Right atrium auricular region (tissue), 2 donors: ENCODE measurements at regions not wholly inside any gene's neighbourhood (a gene's known extent, or its start where the extent isn't known, plus 50 kb on each side); places are given as distances from the start of the nearest gene placed in this dataset.

Experiments used
- DNase-seq: peaks from one replicate; pipeline ENCODE4 v3.0.0-alpha.2; 2019; ENCODE audit warnings: low spot score
- H3K27ac ChIP-seq, 2 donors: fragments of 200-600 bp; sonication (generic); 1 replicate in 1 of 2; 2 replicates in 1 of 2; pipeline ENCODE4 v1.5.1; 2016 to 2019
- H3K27me3 ChIP-seq, 2 donors: fragments of 200-600 bp; sonication (generic); one replicate each; pipeline versions ENCODE4 v1.5.1 to v1.6.0; 2017 to 2019
- H3K36me3 ChIP-seq: fragments of 200-600 bp; sonication (generic); one replicate; pipeline ENCODE4 v1.5.1; 2016
- H3K4me1 ChIP-seq, 2 donors: fragments of 200-600 bp; sonication (generic); one replicate each; pipeline versions ENCODE4 v1.5.1 to v1.6.0; 2017 to 2019
- H3K4me3 ChIP-seq, 2 donors: fragments of 200-600 bp; sonication (generic); 1 replicate in 1 of 2; 2 replicates in 1 of 2; pipeline ENCODE4 v1.5.1; 2017 to 2019; ENCODE audit warnings: mild to moderate bottlenecking in 1 of 2, moderate library complexity in 1 of 2
- H3K9me3 ChIP-seq, 2 donors: fragments of 200-600 bp; sonication (generic); one replicate each; pipeline ENCODE4 v1.5.1; 2019
- TF ChIP-seq, protein P1 (sequence below), 2 donors: fragments of 200-600 bp; sonication (generic); IDR thresholded peaks; one replicate each; pipeline ENCODE4 v1.5.1; 2019; ENCODE audit warnings: antibody characterized with exemption in 2 of 2

DNA sequence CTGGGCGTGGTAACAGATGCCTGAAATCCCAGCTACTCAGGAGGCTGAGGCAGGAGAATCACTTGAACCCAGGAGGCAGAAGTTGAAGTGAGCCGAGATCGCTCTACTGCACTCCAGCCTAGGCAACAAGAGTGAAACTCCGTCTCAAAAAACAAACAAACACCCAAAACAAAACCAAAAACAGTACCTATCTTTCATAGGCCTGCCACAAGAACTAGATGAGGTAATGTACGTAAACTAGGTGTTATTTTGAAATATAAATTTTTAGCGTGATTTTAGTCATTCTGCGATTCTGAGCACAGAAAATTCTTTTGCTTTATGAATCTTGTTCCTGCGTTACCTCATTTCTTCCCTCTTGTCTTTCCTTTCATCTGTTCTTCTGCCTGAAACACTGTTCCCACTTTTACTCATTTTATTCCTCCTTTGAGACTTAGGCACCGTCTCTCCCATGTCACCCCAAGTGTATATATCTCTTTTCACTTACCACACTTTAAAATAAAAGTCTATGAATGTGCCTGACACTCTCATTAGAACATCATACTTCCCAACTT lies 238.2 kb upstream of the HTR2A start:
- Histone ChIP-seq H3K36me3 (no peaks in the 10 kb centered on the region), H3K4me1 (no peaks in the 10 kb centered on the region), H3K27ac (no peak overlapping the region), H3K27me3 (no peaks in the 10 kb centered on the region), H3K4me3 (no peak overlapping the region), H3K9me3 (no peaks in the 10 kb centered on the region)
- DNase-seq = no peak
- TF ChIP-seq, protein P1, sequence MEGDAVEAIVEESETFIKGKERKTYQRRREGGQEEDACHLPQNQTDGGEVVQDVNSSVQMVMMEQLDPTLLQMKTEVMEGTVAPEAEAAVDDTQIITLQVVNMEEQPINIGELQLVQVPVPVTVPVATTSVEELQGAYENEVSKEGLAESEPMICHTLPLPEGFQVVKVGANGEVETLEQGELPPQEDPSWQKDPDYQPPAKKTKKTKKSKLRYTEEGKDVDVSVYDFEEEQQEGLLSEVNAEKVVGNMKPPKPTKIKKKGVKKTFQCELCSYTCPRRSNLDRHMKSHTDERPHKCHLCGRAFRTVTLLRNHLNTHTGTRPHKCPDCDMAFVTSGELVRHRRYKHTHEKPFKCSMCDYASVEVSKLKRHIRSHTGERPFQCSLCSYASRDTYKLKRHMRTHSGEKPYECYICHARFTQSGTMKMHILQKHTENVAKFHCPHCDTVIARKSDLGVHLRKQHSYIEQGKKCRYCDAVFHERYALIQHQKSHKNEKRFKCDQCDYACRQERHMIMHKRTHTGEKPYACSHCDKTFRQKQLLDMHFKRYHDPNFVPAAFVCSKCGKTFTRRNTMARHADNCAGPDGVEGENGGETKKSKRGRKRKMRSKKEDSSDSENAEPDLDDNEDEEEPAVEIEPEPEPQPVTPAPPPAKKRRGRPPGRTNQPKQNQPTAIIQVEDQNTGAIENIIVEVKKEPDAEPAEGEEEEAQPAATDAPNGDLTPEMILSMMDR (IDR thresholded peaks at IDR 0.05) = no peak

DNA sequence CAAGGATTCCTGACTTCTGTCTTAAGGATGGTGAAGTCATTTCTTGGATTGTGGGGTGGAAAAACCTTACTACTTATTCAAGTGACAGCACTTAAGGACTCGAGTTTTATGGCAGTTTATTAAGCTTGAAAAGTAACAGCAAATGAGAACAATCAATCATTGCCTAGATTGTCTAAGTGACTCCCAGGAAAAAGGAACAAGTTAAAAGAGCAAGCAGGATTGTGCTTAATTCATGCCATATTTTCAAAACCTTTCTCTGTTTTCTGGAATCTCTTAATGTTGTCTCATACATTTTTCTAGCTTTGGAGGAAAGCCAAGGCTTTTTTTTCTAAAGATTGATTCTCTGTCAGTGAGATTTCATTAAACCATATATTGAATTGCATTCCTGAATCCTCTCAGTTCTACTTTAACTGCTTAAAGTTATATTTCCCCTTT lies 236.2 kb upstream of the HTR2A start:
- Histone ChIP-seq H3K9me3 (no peaks in the 10 kb centered on the region), H3K27me3 (no peaks in the 10 kb centered on the region), H3K27ac (no peak overlapping the region), H3K36me3 (no peaks in the 10 kb centered on the region), H3K4me1 (no peaks in the 10 kb centered on the region), H3K4me3 (no peak overlapping the region)
- no peak for DNase-seq
- TF ChIP-seq, protein P1 (IDR thresholded peaks at IDR 0.05) = no peak

DNA sequence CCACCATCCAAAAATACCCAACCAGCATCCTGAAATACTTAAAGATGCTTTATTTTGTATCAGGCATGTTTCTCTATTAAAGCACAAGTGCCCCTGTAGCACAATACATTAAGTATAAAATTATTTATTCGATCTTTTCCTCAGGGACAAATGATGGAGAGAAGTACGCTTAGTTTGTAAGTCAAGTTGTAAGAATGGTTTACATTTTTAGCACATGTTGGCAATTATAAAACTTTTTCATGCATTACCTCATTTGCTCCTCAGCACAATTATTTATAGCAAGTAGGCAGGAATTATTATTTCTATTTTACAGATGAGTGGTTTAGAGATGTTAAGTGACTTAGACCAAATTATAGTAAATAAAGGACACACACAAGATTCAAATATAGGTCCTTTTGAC lies 232.6 kb upstream of the HTR2A start:
- H3K36me3 ChIP-seq = no peaks in the 10 kb centered on the region
- no peaks in the 10 kb centered on the region for H3K27me3 ChIP-seq
- H3K4me1 ChIP-seq = no peaks in the 10 kb centered on the region
- TF ChIP-seq, protein P1 (IDR thresholded peaks at IDR 0.05) = no peak
- H3K27ac ChIP-seq = no peak overlapping the region
- H3K9me3 ChIP-seq = no peaks in the 10 kb centered on the region
- no peak overlapping the region for H3K4me3 ChIP-seq
- no peak for DNase-seq

DNA sequence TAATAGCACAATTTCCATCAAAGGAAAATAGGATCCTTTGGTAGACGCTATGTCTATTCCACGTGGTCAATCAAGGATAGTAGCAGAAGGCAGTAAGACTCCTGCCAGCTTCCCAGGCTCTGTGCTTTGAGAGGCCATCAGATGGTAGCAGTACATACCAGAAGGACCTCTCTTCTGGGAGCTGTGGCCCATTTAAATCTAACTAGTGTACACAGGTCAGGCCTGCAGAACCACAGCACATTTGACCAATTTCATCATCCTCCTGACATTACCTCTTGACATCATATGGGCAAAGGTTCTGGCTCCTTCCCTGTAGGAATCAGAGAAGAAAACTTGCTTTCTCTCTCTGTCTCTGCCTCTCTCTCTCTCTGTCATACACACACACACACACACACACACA lies 229.6 kb upstream of the HTR2A start:
- DNase-seq = no peak
- H3K4me1 ChIP-seq = no peaks in the 10 kb centered on the region

DNA sequence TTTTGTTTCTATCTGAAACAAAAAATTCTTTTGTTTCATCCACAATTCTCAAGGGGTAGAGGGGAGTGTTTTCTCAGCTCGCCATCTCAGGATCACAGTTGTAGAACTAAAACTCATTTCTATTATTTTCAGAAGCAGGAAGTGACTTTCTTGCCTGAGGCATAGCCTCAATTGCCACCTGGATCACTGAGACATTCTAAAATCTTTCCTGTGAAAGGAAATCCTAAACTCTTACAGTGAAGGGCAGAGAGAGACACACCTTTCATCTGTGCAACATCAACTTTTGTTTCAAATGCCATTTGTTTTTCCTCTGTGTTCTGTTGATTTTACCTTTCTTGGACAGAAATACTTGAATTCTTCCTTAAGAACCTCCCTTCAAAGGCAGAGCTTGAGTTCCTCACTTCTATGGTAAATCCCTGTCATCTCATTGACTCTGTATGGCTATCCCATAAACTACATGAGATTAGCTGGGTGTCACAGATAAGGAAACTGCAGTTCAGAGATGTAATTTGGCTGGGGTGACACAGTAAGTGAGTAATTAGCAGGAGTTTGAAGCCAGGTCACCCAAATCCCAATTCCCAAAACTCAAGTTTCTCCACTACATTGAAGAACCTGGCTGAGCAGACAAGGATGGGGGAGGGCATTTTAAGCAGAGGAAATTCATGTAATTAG lies 224.4 kb upstream of the HTR2A start:
- TF ChIP-seq, protein P1 (IDR thresholded peaks at IDR 0.05) = no peak
- no peaks in the 10 kb centered on the region for H3K9me3 ChIP-seq
- H3K36me3 ChIP-seq = no peaks in the 10 kb centered on the region
- no peak for DNase-seq
- H3K27ac ChIP-seq = no peak overlapping the region
- no peaks in the 10 kb centered on the region for H3K4me1 ChIP-seq
- no peaks in the 10 kb centered on the region for H3K27me3 ChIP-seq
- no peak overlapping the region for H3K4me3 ChIP-seq

More for the DNA sequence above, 229.6 kb upstream of the HTR2A start:
- no peaks in the 10 kb centered on the region for H3K36me3 ChIP-seq
- no peaks in the 10 kb centered on the region for H3K27me3 ChIP-seq
- H3K9me3 ChIP-seq = no peaks in the 10 kb centered on the region
- no peak overlapping the region for H3K4me3 ChIP-seq
- TF ChIP-seq, protein P1 (IDR thresholded peaks at IDR 0.05) = no peak
- H3K27ac ChIP-seq = no peak overlapping the region

DNA sequence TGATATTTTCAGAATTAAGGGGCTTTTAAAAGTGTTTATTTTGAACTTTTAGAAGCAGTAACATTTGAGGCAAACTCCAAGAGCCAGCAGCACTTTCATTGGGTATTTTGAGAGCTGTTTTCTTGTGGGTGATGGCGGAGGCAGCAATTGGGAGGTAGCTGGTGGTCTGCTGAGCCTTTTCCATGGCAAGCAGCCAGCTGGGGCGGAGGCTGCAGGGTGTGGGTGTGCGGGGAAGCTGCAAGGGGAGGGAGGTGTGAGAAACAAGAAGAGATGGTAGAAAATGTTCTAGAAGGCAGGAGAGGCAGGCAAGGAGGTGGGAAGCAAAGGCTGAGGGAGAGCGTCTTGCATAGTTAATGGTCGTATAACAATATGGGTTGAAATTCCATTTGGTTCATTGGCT lies 223.4 kb upstream of the HTR2A start:
- TF ChIP-seq, protein P1 (IDR thresholded peaks at IDR 0.05) = no peak
- Histone ChIP-seq H3K36me3 (no peaks in the 10 kb centered on the region), H3K27me3 (no peaks in the 10 kb centered on the region), H3K27ac (no peak overlapping the region), H3K4me3 (no peak overlapping the region), H3K9me3 (no peaks in the 10 kb centered on the region), H3K4me1 (no peaks in the 10 kb centered on the region)
- DNase-seq = no peak
